ENCODE measurements at regions not wholly inside any gene's neighbourhood (a gene's known extent, or its start where the extent isn't known, plus 50 kb on each side); places are given as distances from the start of the nearest gene placed in this dataset.
A peak's percentile ranks its signal among the peaks of the same experiment; 100 is the strongest.
"Not testable (repeated sequence)": the region's sequence is repeated elsewhere in the genome, so short reads cannot be mapped to it uniquely, and the experiment has no call there.

- no peak for FAIRE-seq
Observed at GRCh38 chr13:80740071-80740470, 399.1 kb upstream of the SPRY2 start.

- FAIRE-seq, result no peak
Observed at GRCh38 chr13:80737513-80737912, 396.6 kb upstream of the SPRY2 start.

- FAIRE-seq, result no peak
Observed at GRCh38 chr13:80727321-80727975, 386.5 kb upstream of the SPRY2 start.

GRCh38 chr13:80726868-80727267 lies 385.9 kb upstream of the SPRY2 start:
- FAIRE-seq, result no peak

GRCh38 chr13:80721689-80722088 lies 380.8 kb upstream of the SPRY2 start:
- FAIRE-seq, result no peak

DNA sequence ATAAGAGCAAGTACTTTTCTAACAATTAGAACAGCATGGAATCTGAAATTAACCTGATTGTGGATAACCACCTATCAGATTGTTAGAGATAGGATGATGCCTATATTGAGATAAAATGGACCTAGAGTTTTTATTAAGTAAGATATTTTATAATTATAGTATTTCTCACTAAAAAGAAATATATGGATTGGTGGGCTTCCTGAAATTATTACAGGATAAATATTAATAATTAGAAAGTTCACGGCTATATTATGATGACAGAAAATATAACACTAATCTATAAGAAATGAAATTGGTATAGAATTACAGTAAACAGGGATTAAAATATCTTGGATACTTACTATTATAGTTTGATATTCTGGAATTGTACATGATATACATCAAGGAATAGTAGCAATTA lies 378.0 kb upstream of the SPRY2 start:
- FAIRE-seq, result no peak

- no peak for FAIRE-seq
Observed at GRCh38 chr13:80717776-80718175, 376.9 kb upstream of the SPRY2 start.

- FAIRE-seq, result no peak
Observed at GRCh38 chr13:80716610-80717081, 375.7 kb upstream of the SPRY2 start.

GRCh38 chr13:80712026-80712425 lies 371.1 kb upstream of the SPRY2 start:
- no peak for FAIRE-seq

- FAIRE-seq, result no peak
Observed at GRCh38 chr13:80708791-80709190, 367.9 kb upstream of the SPRY2 start.

DNA sequence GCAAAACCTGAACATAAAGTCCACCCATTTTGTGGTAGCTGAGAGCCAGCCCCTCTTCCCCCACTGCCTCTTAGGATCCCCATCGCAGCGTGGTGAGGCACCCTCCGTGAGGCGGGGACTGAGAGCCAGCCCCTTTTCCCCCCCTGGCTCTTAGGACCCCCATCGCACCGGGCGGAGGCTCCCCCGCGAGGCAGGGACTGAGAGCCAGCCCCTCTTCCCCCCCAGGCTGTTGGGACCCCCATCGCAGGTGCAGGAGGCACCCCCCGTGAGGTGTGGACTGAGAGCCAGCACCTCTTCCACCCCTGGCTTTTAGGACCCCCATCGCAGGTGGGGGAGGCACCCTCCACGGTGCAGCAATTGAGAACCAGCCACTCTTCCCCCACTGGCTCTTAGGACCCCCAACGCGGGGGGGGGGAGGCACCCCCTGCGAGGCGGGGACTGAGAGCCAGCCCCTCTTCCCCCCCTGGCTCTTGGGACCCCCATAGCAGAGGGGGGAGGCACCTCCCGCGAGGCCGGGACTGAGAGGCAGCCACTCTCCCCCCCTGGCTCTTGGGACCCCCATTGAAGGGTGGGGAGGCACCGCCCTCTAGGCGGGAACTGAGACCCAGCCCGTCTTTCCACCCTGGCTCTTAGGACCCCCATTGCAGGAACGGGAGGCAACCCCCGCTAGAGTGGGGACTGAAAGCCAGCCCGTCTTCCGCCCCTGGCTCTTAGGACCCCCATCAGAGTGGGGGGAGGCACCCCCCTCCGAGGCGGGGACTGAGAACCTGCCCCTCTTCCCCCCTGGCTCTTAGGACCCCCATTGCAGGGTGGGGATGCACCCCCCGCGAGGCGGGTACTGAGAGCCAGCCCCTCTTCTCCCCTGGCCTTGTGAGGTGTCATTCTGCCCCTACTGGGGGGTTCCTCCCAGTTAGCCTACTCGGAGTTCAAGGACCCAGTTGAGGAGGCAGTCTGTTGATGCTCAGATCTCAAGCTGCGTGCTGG lies 366.4 kb upstream of the SPRY2 start:
- FAIRE-seq, result no peak

DNA sequence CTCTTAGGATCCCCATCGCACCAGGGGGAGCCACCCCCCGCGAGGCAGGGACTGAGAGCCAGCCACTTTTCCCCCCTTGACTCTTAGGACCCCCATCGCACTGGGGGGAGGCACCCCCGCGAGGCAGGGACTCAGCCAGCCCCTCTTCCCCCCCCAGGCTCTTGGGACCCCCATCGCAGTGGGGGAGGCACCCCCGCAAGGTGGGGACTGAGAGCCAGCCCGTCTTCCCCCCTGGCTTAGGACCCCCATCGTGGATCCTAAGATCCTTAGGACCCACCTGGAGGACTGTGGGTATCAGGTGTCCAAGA lies 365.2 kb upstream of the SPRY2 start:
- no peak for FAIRE-seq

DNA sequence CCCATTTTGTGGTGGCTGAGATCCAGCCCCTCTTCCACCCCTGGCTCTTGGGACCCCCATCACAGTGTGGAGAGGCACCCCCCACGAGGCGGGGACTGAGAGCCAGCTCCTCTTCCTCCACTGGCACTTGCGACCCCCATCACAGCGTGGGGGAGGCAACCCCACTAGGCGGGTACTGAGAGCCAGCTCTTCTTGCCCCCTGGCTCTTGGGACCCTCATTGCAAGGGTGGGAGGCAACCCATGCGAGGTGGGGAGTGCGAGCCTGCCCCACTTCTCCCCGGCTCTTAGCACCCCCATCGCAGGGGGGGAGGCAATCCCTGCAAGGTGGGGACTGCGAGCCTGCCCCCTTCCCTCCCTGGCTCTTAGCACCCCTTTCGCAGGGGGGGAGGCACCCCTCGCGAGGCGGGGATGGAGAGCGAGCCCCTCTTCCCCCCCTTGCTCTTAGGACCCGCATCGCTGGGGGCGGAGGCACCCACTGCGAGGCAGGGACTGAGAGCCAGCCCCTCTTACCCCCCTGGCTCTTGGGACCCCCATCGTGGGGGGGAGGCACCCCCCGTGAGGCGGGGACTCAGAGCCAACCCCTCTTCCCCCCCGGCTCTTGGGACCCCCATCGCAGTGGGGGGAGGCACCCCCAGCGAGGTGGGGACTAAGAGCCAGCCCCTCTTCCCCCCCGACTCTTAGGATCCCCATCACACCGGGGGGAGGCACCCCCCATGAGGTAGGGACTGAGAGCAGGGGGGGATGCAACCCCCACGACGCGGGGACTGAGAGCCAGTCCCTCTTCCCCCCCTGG lies 364.6 kb upstream of the SPRY2 start:
- FAIRE-seq, result no peak

GRCh38 chr13:80704369-80704768 lies 363.4 kb upstream of the SPRY2 start:
- no peak for FAIRE-seq

- no peak for FAIRE-seq
Observed at GRCh38 chr13:80695841-80696240, 354.9 kb upstream of the SPRY2 start.

- FAIRE-seq, result not testable (repeated sequence)
Observed at GRCh38 chr13:80691814-80692213, 350.9 kb upstream of the SPRY2 start.

DNA sequence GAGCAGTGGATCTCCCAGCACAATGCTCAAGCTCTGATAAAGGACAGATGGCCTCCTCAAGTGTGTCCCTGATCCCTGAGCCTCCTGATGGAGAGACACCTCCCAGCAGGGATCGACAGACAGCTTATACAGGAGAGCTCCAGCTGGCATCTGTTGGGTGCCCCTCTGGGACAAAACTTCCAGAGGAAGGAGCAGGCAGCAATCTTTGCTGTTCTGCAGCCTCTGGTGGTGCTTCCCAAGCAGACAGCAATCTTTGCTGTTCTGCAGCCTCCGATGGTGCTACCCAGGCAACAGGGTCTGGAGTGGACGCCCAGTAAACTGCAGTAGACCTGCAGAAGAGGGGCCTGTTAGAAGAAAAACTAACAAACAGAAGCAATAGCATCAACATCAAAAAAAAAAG lies 349.3 kb upstream of the SPRY2 start:
- no peak for FAIRE-seq

DNA sequence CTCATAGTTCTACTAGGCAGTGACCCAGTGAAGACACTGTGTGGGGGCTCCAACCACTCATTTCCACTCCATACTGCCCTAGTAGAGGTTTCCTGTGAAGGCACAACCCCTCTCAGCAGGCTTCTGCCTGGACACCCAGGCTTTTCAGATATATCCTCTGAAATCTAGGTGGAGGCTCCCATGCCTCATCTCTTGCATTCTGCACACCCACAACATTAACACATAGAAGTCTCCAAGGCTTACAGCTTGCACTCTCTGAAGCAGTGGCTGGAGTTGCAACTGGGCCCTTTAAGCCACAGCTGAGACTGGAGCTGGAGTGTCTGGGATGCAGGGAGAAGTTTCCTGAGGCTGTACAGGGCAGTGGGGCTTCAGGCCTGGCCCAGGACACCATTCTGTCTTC lies 347.7 kb upstream of the SPRY2 start:
- no peak for FAIRE-seq

DNA sequence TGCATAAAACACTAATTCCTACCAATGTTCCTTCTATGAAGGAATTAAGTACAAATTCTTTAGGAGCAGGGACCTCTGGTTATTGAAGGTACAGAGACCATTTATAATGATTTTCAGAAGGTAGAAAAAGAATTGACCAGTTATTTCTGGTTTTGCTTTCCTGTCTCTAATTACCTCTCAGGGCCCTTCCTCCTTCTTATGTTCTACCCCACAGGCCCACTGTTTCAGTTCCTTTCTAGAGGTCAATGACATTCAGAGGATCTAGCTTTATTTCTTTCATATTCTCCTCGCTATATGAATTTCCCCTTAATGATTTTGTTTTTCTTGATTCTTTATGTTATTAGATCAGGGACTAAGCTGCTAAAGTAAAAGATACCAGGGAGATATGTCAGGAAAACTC lies 345.0 kb upstream of the SPRY2 start:
- no peak for FAIRE-seq

DNA sequence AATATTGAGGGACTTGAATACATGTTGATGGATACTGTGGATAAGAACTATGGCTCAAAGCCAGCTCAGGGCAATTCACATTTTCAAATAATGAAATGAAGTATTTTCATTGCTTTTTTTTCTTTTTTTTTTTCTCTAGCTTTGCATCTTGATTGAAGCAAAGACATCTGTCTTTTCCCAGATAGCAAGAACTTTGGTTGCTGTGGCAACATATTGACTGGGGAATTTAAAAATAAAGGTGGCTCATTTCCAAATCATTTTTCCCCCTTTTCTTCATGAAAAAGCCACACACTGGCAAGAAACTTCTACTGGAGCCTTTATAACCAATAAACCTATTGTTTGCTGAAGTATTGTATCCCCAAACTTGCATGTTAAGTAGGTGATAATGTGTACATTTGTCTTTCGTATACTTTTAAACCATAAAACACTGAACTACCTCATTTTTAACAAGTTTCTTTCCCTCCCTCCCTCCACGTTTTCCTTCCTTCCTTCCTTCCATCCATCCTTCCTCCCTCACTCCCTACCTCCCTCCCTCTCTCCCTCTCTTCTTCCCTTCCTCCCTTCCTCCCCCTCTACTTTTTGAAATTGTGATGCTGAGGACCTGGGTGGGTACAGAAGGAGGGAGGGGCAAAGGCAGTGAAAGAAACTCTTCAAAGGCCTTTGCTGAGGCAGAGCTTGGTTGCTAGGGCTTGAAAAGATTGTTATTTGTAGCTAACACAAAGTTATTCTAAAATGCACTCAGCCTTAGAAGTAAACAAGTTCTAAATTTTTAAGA lies 343.5 kb upstream of the SPRY2 start:
- FAIRE-seq, result no peak

DNA sequence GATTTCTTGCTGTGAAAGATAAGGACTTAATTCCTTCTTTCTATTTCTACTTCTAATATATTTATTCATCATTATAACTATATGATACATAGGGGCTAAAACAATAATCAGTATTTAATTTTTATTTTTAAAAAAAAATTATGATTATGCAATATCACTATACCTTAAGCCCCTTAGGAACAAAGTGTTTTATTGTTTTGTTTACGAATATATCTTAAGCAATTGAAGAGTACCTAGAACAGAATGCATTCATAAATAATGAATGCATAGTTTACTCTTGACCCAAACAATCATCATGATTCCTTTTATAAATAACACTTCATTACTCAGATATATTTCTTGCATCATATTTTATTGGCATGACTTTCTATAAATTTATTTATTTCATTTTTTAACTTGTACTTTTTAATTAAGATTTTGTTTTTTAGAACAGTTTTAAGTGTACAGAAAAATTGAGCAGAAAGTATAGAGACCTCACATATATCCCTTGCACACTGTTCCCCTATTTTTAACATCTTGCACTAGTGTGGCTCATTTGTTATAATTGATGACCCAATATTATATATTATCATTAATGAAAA lies 339.9 kb upstream of the SPRY2 start:
- peak; percentile 27 for FAIRE-seq

DNA sequence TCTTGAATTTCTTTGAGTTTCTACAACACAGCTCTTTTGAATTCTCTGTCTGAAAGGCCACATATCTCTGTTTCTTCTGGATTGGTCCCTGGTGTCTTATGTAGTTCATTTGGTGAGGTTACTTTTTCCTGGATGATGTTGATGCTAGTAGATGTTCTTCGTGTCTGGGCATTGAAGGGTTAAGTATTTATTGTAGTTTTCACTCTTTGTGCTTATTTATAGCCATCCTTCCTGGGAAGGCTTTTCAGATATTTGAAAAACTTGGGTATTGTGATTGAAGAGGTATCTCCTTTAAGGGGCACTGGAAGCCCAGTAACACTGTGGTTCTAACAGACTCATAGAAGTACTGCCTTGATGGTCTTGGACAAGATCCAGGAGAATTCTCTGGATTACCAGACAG lies 338.5 kb upstream of the SPRY2 start:
- no peak for FAIRE-seq

Data from G401.6 (cell line).